Caco-2 (cell line): ENCODE measurements at regions not wholly inside any gene's neighbourhood (a gene's known extent, or its start where the extent isn't known, plus 50 kb on each side); places are given as distances from the start of the nearest gene placed in this dataset.
"Not testable (repeated sequence)": the region's sequence is repeated elsewhere in the genome, so short reads cannot be mapped to it uniquely, and the experiment has no call there.

Experiments
- BruUV-seq: library from RNA; stranded (reverse); fragments of 400-500 nt; replicated peaks from 2 replicates; lab custom pipeline; 2021; lab: Mats Ljungman, UMichigan
- CTCF ChIA-PET: fragments of 300-600 bp; sonication (Branson Sonifier 250); formaldehyde crosslinking; loops from one replicate; lab custom pipeline; 2022; ENCODE audit warnings: antibody characterized with exemption; lab: Charles Lee
- POLR2A ChIA-PET: fragments of 300-600 bp; sonication (Branson Sonifier 250); formaldehyde crosslinking; loops from one replicate; lab custom pipeline; 2022; ENCODE audit warnings: antibody characterized with exemption; lab: Charles Lee
- DNase-seq, 2 experiments: peaks; one replicate each; pipeline versions ENCODE4 v3.0.0 to v3.0.0-alpha.2; 2020 to 2022
- H3K27me3 ChIP-seq: replicated peaks from 2 replicates; pipeline ENCODE4 v1.6.0; 2011; ENCODE audit warnings: low read length; ENCODE audit not compliant: control insufficient read depth, insufficient read depth
- H3K36me3 ChIP-seq: 2 replicates; pipeline ENCODE4 v1.5.1; 2011; ENCODE audit warnings: low read length; ENCODE audit not compliant: control insufficient read depth, insufficient read depth
- H3K4me1 ChIP-seq: fragments of 250-450 bp; sonication (Bioruptor Pico); 2 replicates; pipeline ENCODE4 v1.5.1; 2020; ENCODE audit warnings: mild to moderate bottlenecking
- H3K4me3 ChIP-seq: 2 replicates; pipeline ENCODE4 v1.5.1; 2011; ENCODE audit warnings: low read depth, mild to moderate bottlenecking, control low read depth, low read length
- H3K9me3 ChIP-seq: fragments of 250-450 bp; sonication (Bioruptor Pico); 2 replicates; pipeline ENCODE4 v1.5.1; 2020; ENCODE audit warnings: mild to moderate bottlenecking, moderate library complexity
- H3K27ac Mint-ChIP-seq: one replicate; pipeline ENCODE4 v1.8.0; 2022; ENCODE audit warnings: mixed read lengths; ENCODE audit not compliant: unreplicated experiment
- H3K27me3 Mint-ChIP-seq: one replicate; pipeline ENCODE4 v1.8.0; 2022; ENCODE audit warnings: mixed read lengths; ENCODE audit not compliant: insufficient read depth, unreplicated experiment
- H3K36me3 Mint-ChIP-seq: one replicate; pipeline ENCODE4 v1.8.0; 2022; ENCODE audit warnings: mild to moderate bottlenecking, mixed read lengths; ENCODE audit not compliant: insufficient read depth, unreplicated experiment
- H3K4me1 Mint-ChIP-seq: one replicate; pipeline ENCODE4 v1.8.0; 2022; ENCODE audit warnings: low read depth, mixed read lengths; ENCODE audit not compliant: unreplicated experiment
- H3K4me3 Mint-ChIP-seq: one replicate; pipeline ENCODE4 v1.8.0; 2022; ENCODE audit warnings: mild to moderate bottlenecking, moderate library complexity, mixed read lengths; ENCODE audit not compliant: unreplicated experiment
- H3K9me3 Mint-ChIP-seq: one replicate; pipeline ENCODE4 v1.8.0; 2022; ENCODE audit warnings: mixed read lengths; ENCODE audit not compliant: unreplicated experiment
- CTCF ChIP-seq, 2 experiments: fragments of 200-600 bp in 1 of 2; IDR thresholded peaks; 1 replicate in 1 of 2; 2 replicates in 1 of 2; pipeline versions ENCODE4 v1.5.1 to v1.8.0; 2011 to 2022; ENCODE audit warnings: antibody characterized with exemption in 1 of 2, control low read depth in 1 of 2, inconsistent platforms in 1 of 2, low read depth in 1 of 2, low read length in 1 of 2, mild to moderate bottlenecking in 1 of 2, moderate library complexity in 1 of 2; ENCODE audit not compliant: insufficient read depth in 1 of 2, severe bottlenecking in 1 of 2, unreplicated experiment in 1 of 2
- intact Hi-C: fragments of 100-400 bp; cut with micrococcal nuclease; formaldehyde crosslinking; loops from one replicate; pipeline ENCODE4 v1.10.0; 2022; ENCODE audit not compliant: unreplicated experiment

GRCh38 chr4:151522866-151523519 lies 114.0 kb downstream of the FHIP1A start:
- H3K27me3 ChIP-seq = no peaks in the 10 kb centered on the region
- H3K9me3 ChIP-seq = no peaks in the 10 kb centered on the region
- ChIA-PET POLR2A (no interaction called here), CTCF (no interaction called here)
- Mint-ChIP-seq H3K4me3 (no peak overlapping the region), H3K36me3 (peaks cover 4% of the 10 kb centered on the region), H3K27ac (no peak overlapping the region), H3K9me3 (no peaks in the 10 kb centered on the region), H3K4me1 (no peaks in the 10 kb centered on the region), H3K27me3 (no peaks in the 10 kb centered on the region)
- H3K4me1 ChIP-seq = no peaks in the 10 kb centered on the region
- no peak for TF ChIP-seq CTCF (IDR thresholded peaks at IDR 0.05; ENCODE audit: insufficient read depth in 1 of 2, low read depth in 1 of 2, low read length in 1 of 2, severe bottlenecking in 1 of 2, unreplicated experiment in 1 of 2)
- BruUV-seq = no TSS peak
- no peak for DNase-seq
- no peak overlapping the region for H3K4me3 ChIP-seq
- no peaks in the 10 kb centered on the region for H3K36me3 ChIP-seq
- intact Hi-C loops = no loop called here

DNA sequence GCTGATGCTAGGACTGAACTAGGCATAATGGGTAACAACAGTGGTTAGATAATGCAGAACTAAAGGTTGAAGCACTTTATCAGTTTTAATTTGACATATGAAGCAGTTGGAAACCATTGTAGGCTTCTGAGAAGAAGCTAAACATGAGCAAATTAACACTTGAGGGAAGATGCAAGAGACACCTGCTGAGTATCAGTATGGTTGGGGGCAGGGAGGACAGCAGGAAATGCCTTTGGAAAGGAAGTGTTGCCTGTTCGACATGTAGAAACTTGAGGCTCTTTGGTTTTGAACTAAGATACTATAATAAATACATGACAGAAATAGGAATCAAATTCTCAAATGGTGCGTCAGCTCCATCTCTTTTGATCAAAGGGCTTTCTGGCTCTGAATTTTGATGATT lies 115.6 kb downstream of the FHIP1A start:
- Mint-ChIP-seq H3K36me3 (peaks cover 4% of the 10 kb centered on the region), H3K4me1 (no peaks in the 10 kb centered on the region), H3K27ac (no peak overlapping the region), H3K27me3 (no peaks in the 10 kb centered on the region), H3K9me3 (no peaks in the 10 kb centered on the region), H3K4me3 (no peak overlapping the region)
- ChIA-PET CTCF (no interaction called here), POLR2A (no interaction called here)
- Histone ChIP-seq H3K9me3 (no peaks in the 10 kb centered on the region), H3K36me3 (no peaks in the 10 kb centered on the region), H3K4me3 (no peak overlapping the region), H3K27me3 (no peaks in the 10 kb centered on the region), H3K4me1 (no peaks in the 10 kb centered on the region)
- intact Hi-C loops = no loop called here
- DNase-seq = no peak
- TF ChIP-seq CTCF (IDR thresholded peaks at IDR 0.05; ENCODE audit: insufficient read depth in 1 of 2, low read depth in 1 of 2, low read length in 1 of 2, severe bottlenecking in 1 of 2, unreplicated experiment in 1 of 2) = no peak
- BruUV-seq = no TSS peak

DNA sequence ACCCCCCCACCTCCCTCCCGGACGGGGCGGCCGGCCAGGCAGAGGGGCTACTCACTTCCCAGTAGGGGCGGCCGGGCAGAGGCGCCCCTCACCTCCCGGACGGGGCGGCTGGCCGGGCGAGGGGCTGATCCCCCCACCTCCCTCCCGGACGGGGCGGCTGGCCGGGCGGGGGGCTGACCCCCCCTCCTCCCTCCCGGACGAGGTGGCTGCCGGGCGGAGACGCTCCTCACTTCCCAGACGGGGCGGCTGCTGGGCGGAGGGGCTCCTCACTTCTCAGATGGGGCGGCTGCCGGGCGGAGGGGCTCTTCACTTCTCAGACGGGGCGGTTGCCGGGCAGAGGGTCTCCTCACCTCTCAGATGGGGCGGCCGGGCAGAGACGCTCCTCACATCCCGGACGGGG lies 117.5 kb downstream of the FHIP1A start:
- H3K9me3 Mint-ChIP-seq, POLR2A ChIA-PET, H3K36me3 ChIP-seq, H3K4me3 ChIP-seq, H3K4me1 ChIP-seq, H3K27me3 ChIP-seq, H3K36me3 Mint-ChIP-seq, H3K9me3 ChIP-seq, H3K4me1 Mint-ChIP-seq, CTCF ChIA-PET, H3K4me3 Mint-ChIP-seq, DNase-seq, H3K27me3 Mint-ChIP-seq, BruUV-seq, intact Hi-C loops, H3K27ac Mint-ChIP-seq: not testable (repeated sequence)
